ENCODE measurements at regions not wholly inside any gene's neighbourhood (a gene's known extent, or its start where the extent isn't known, plus 50 kb on each side); places are given as distances from the start of the nearest gene placed in this dataset.

DNA sequence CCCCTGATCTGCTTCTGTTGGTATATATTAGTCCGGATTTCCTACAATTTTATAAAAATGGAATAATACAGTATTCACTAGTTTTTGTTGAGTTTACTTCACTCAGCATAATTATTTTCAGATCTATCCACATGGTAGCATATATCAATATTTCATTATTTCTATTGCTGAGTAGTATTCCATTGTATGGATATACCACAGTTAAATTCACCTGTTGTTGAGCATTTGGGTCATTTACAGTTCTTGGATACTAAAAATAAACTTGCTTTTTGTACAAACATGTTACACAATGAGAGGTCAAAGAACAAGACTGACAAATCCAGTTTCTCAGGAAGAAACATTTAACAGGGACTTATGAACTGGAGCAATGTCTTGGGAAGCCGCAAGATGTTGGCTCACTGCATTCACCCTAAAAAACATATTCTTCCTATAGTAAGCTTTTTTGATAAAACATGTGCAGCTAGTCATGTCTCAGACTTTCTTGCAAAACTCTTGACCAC lies 126.9 kb upstream of the HS3ST2 start:
- H3K9me3 Mint-ChIP-seq (ENCODE audit: unreplicated experiment) = no peaks in the 10 kb centered on the region
- POLR2A ChIA-PET = no interaction called here
- no peak for DNase-seq (ENCODE audit: unreplicated experiment)
- no peaks in the 10 kb centered on the region for H3K36me3 Mint-ChIP-seq (ENCODE audit: insufficient read depth, unreplicated experiment)
- no peak overlapping the region for H3K27ac Mint-ChIP-seq (ENCODE audit: low read depth, unreplicated experiment)
- peaks cover 11% of the 10 kb centered on the region for H3K4me1 Mint-ChIP-seq (ENCODE audit: insufficient read depth, unreplicated experiment)
- intact Hi-C loops (cut with micrococcal nuclease) = no loop called here
- TF ChIP-seq, protein P1, sequence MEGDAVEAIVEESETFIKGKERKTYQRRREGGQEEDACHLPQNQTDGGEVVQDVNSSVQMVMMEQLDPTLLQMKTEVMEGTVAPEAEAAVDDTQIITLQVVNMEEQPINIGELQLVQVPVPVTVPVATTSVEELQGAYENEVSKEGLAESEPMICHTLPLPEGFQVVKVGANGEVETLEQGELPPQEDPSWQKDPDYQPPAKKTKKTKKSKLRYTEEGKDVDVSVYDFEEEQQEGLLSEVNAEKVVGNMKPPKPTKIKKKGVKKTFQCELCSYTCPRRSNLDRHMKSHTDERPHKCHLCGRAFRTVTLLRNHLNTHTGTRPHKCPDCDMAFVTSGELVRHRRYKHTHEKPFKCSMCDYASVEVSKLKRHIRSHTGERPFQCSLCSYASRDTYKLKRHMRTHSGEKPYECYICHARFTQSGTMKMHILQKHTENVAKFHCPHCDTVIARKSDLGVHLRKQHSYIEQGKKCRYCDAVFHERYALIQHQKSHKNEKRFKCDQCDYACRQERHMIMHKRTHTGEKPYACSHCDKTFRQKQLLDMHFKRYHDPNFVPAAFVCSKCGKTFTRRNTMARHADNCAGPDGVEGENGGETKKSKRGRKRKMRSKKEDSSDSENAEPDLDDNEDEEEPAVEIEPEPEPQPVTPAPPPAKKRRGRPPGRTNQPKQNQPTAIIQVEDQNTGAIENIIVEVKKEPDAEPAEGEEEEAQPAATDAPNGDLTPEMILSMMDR (IDR thresholded peaks at IDR 0.05; ENCODE audit: unreplicated experiment) = no peak
- BruUV-seq (replicated peaks) = no TSS peak
- H3K27me3 Mint-ChIP-seq (ENCODE audit: insufficient read depth, unreplicated experiment) = no peaks in the 10 kb centered on the region
- CTCF ChIA-PET = interaction anchor here (0.6 to 0.8 kb wide), 2 partner anchors 551 to 1536 kb away, joined by 4 to 6 read pairs; no protein-coding TSS in a partner anchor
- no peak overlapping the region for H3K4me3 Mint-ChIP-seq (ENCODE audit: unreplicated experiment)

DNA sequence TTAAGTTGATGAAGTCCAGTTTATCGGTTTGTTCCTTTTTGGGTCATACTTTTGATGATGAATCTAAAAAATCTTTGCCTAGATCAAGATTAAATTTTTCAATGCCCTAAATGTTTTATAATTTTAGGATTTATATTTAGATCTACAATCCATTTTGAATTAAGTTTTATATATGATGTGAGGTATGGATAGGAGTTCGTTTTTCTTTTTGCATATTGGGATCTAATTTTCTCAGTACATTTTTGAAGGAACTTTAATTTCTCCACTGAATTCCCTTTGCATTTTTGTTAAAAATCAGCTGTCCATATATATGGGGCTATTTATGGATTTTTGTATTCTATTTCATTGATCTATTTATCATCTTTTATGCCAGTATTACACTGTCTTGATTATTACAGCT lies 125.5 kb upstream of the HS3ST2 start:
- TF ChIP-seq, protein P1 (IDR thresholded peaks at IDR 0.05; ENCODE audit: unreplicated experiment) = no peak
- H3K27me3 Mint-ChIP-seq (ENCODE audit: insufficient read depth, unreplicated experiment) = no peaks in the 10 kb centered on the region
- DNase-seq (ENCODE audit: unreplicated experiment) = no peak
- H3K27ac Mint-ChIP-seq (ENCODE audit: low read depth, unreplicated experiment) = no peak overlapping the region
- H3K4me1 Mint-ChIP-seq (ENCODE audit: insufficient read depth, unreplicated experiment) = peaks cover 11% of the 10 kb centered on the region
- no peak overlapping the region for H3K4me3 Mint-ChIP-seq (ENCODE audit: unreplicated experiment)
- CTCF ChIA-PET = no interaction called here
- no peaks in the 10 kb centered on the region for H3K36me3 Mint-ChIP-seq (ENCODE audit: insufficient read depth, unreplicated experiment)
- H3K9me3 Mint-ChIP-seq (ENCODE audit: unreplicated experiment) = no peaks in the 10 kb centered on the region
- POLR2A ChIA-PET = no interaction called here
- no TSS peak for BruUV-seq (replicated peaks)
- intact Hi-C loops (cut with micrococcal nuclease) = no loop called here

DNA sequence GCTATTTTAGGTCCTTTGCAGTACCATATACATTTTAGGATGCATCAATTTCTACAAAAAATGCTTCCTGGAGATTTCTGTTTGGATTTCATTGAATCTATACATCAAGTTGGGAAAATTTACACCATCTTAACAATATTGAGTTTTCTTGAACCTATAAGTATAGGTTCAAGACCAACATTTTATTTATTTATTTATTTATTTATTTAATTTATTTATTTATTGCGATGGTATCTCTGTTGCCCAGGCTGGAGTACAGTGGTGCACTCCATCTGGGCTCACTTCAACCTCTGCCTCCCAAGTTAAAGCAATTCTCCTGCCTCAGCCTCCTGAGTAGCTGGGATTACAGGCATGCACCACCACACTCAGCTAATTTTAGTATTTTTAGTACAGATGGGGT lies 125.0 kb upstream of the HS3ST2 start:
- H3K9me3 Mint-ChIP-seq (ENCODE audit: unreplicated experiment) = no peaks in the 10 kb centered on the region
- DNase-seq (ENCODE audit: unreplicated experiment) = no peak
- H3K36me3 Mint-ChIP-seq (ENCODE audit: insufficient read depth, unreplicated experiment) = no peaks in the 10 kb centered on the region
- no peak overlapping the region for H3K27ac Mint-ChIP-seq (ENCODE audit: low read depth, unreplicated experiment)
- CTCF ChIA-PET = interaction anchor here (0.6 kb wide), 2 partner anchors 21 to 151 kb away, joined by 3 read pairs; no protein-coding TSS in a partner anchor
- TF ChIP-seq, protein P1 (IDR thresholded peaks at IDR 0.05; ENCODE audit: unreplicated experiment) = no peak
- no TSS peak for BruUV-seq (replicated peaks)
- no peaks in the 10 kb centered on the region for H3K27me3 Mint-ChIP-seq (ENCODE audit: insufficient read depth, unreplicated experiment)
- no peak overlapping the region for H3K4me3 Mint-ChIP-seq (ENCODE audit: unreplicated experiment)
- POLR2A ChIA-PET = no interaction called here
- H3K4me1 Mint-ChIP-seq (ENCODE audit: insufficient read depth, unreplicated experiment) = peaks cover 11% of the 10 kb centered on the region
- intact Hi-C loops (cut with micrococcal nuclease) = no loop called here

DNA sequence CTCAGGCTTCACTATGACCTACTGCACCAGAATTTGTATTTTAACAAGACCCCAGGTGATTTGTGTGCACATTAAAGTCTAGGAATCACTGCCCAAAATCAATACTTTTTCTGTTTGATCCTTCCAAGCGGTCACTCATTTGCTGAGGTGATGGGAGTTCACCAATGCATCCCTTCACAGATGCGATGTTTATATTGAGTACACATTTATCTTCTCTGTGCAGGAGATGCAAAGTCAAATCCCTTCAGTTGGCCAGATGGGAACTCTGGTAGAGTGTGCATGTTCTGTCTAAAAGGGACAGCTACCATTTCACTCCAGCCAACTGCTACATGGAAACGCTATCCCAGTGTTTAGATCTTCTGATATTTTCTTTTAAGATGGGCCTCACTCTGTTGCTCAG lies 122.6 kb upstream of the HS3ST2 start:
- no peak for DNase-seq (ENCODE audit: unreplicated experiment)
- H3K9me3 Mint-ChIP-seq (ENCODE audit: unreplicated experiment) = no peaks in the 10 kb centered on the region
- TF ChIP-seq, protein P1 (IDR thresholded peaks at IDR 0.05; ENCODE audit: unreplicated experiment) = no peak
- no peaks in the 10 kb centered on the region for H3K4me1 Mint-ChIP-seq (ENCODE audit: insufficient read depth, unreplicated experiment)
- no peaks in the 10 kb centered on the region for H3K36me3 Mint-ChIP-seq (ENCODE audit: insufficient read depth, unreplicated experiment)
- no peak overlapping the region for H3K4me3 Mint-ChIP-seq (ENCODE audit: unreplicated experiment)
- H3K27me3 Mint-ChIP-seq (ENCODE audit: insufficient read depth, unreplicated experiment) = no peaks in the 10 kb centered on the region
- intact Hi-C loops (cut with micrococcal nuclease) = no loop called here
- no peak overlapping the region for H3K27ac Mint-ChIP-seq (ENCODE audit: low read depth, unreplicated experiment)
- ChIA-PET CTCF (interaction anchor here (0.9 to 3.9 kb wide), 4 partner anchors 8 to 1136 kb away, joined by 3 to 19 read pairs (median 4); no protein-coding TSS in a partner anchor), POLR2A (no interaction called here)
- BruUV-seq (replicated peaks) = no TSS peak

Measured in MCF 10A (cell line).